Stimulated activated CD4-positive, alpha-beta T cell treated with anti-CD3 and anti-CD28 coated beads, Interleukin-12 subunit alpha, Interleukin-12 subunit beta, amount 100 ng/mL, for 4 hours (primary cell): ENCODE measurements at regions not wholly inside any gene's neighbourhood (a gene's known extent, or its start where the extent isn't known, plus 50 kb on each side); places are given as distances from the start of the nearest gene placed in this dataset.
"Not testable (repeated sequence)": the region's sequence is repeated elsewhere in the genome, so short reads cannot be mapped to it uniquely, and the experiment has no call there.

Experiments
- DNase-seq: peaks from one replicate; pipeline ENCODE4 v3.0.0-alpha.2; 2020

GRCh38 chr15:31606931-31607497, 280.4 kb downstream of the KLF13 start:
- DNase-seq, result no peak

- DNase-seq, result no peak
These were observed 281.0 kb downstream of the KLF13 start for GRCh38 chr15:31607656-31608055.

GRCh38 chr15:31609258-31609681, 282.6 kb downstream of the KLF13 start:
- no peak for DNase-seq

GRCh38 chr15:31609906-31610305, 283.3 kb downstream of the KLF13 start:
- no peak for DNase-seq

- no peak for DNase-seq
These were observed 289.2 kb downstream of the KLF13 start for GRCh38 chr15:31615643-31616415.

- DNase-seq, result not testable (repeated sequence)
These were observed 296.7 kb downstream of the KLF13 start for GRCh38 chr15:31623297-31623696.

- not testable (repeated sequence) for DNase-seq
These were observed 297.5 kb downstream of the KLF13 start for GRCh38 chr15:31624115-31624514.

GRCh38 chr15:31635715-31636114, 309.1 kb downstream of the KLF13 start:
- DNase-seq, result not testable (repeated sequence)

GRCh38 chr15:31636911-31637310, 310.3 kb downstream of the KLF13 start:
- not testable (repeated sequence) for DNase-seq

GRCh38 chr15:31643955-31644354, 317.3 kb downstream of the KLF13 start:
- DNase-seq, result not testable (repeated sequence)

GRCh38 chr15:31644761-31645160, 318.1 kb downstream of the KLF13 start:
- not testable (repeated sequence) for DNase-seq

GRCh38 chr15:31647337-31647826, 320.7 kb downstream of the KLF13 start:
- DNase-seq, result not testable (repeated sequence)

GRCh38 chr15:31649634-31650033, 323.0 kb downstream of the KLF13 start:
- not testable (repeated sequence) for DNase-seq

GRCh38 chr15:31650055-31650701, 323.5 kb downstream of the KLF13 start:
- peak; percentile 56 for DNase-seq

- not testable (repeated sequence) for DNase-seq
These were observed 330.3 kb downstream of the KLF13 start for GRCh38 chr15:31656915-31657314.

- no peak for DNase-seq
These were observed 334.2 kb downstream of the KLF13 start for GRCh38 chr15:31660816-31661215.

- DNase-seq, result not testable (repeated sequence)
These were observed 339.1 kb downstream of the KLF13 start for GRCh38 chr15:31665732-31666131.

- not testable (repeated sequence) for DNase-seq
These were observed 342.7 kb downstream of the KLF13 start for GRCh38 chr15:31669158-31669908.

- DNase-seq, result not testable (repeated sequence)
These were observed 346.6 kb downstream of the KLF13 start for GRCh38 chr15:31673263-31673662.

- DNase-seq, result not testable (repeated sequence)
These were observed 348.6 kb upstream of the CHRNA7 start for GRCh38 chr15:31681529-31682259.

GRCh38 chr15:31687088-31687487, 343.2 kb upstream of the CHRNA7 start:
- DNase-seq, result not testable (repeated sequence)

- not testable (repeated sequence) for DNase-seq
These were observed 333.8 kb upstream of the CHRNA7 start for GRCh38 chr15:31696509-31696908.
